ENCODE measurements at regions not wholly inside any gene's neighbourhood (a gene's known extent, or its start where the extent isn't known, plus 50 kb on each side); places are given as distances from the start of the nearest gene placed in this dataset.

GRCh38 chr5:158070859-158071258 is 211.9 kb upstream of the CLINT1 start:
- H3K4me3 ChIP-seq (ENCODE audit: low read length), result no peak overlapping the region
- H3K27me3 ChIP-seq (ENCODE audit: control insufficient read depth, insufficient read depth, low read length), result no peaks in the 10 kb centered on the region
- H3K9me3 ChIP-seq (ENCODE audit: control insufficient read depth, low read length), result no peaks in the 10 kb centered on the region
- no peaks in the 10 kb centered on the region for H3K36me3 ChIP-seq (ENCODE audit: control insufficient read depth, insufficient read depth, low read length)
- no peaks in the 10 kb centered on the region for H3K4me1 ChIP-seq (ENCODE audit: control insufficient read depth, insufficient read depth, low read length)
- H3K9ac ChIP-seq (ENCODE audit: low read length), result no peak overlapping the region

- Histone ChIP-seq H3K9me3 (ENCODE audit: control insufficient read depth, low read length) (no peaks in the 10 kb centered on the region), H3K4me3 (ENCODE audit: low read length) (no peak overlapping the region), H3K9ac (ENCODE audit: low read length) (no peak overlapping the region), H3K4me1 (ENCODE audit: control insufficient read depth, insufficient read depth, low read length) (no peaks in the 10 kb centered on the region), H3K27me3 (ENCODE audit: control insufficient read depth, insufficient read depth, low read length) (no peaks in the 10 kb centered on the region), H3K36me3 (ENCODE audit: control insufficient read depth, insufficient read depth, low read length) (no peaks in the 10 kb centered on the region)
Observed at GRCh38 chr5:158069838-158070237, 210.9 kb upstream of the CLINT1 start.

- no peaks in the 10 kb centered on the region for H3K27me3 ChIP-seq (ENCODE audit: control insufficient read depth, insufficient read depth, low read length)
- H3K9me3 ChIP-seq (ENCODE audit: control insufficient read depth, low read length), result no peaks in the 10 kb centered on the region
- no peaks in the 10 kb centered on the region for H3K36me3 ChIP-seq (ENCODE audit: control insufficient read depth, insufficient read depth, low read length)
- no peak overlapping the region for H3K9ac ChIP-seq (ENCODE audit: low read length)
- H3K4me3 ChIP-seq (ENCODE audit: low read length), result no peak overlapping the region
- H3K4me1 ChIP-seq (ENCODE audit: control insufficient read depth, insufficient read depth, low read length), result no peaks in the 10 kb centered on the region
Observed at GRCh38 chr5:158068964-158069363, 210.0 kb upstream of the CLINT1 start.

- Histone ChIP-seq H3K9me3 (ENCODE audit: control insufficient read depth, low read length) (no peaks in the 10 kb centered on the region), H3K9ac (ENCODE audit: low read length) (no peak overlapping the region), H3K36me3 (ENCODE audit: control insufficient read depth, insufficient read depth, low read length) (no peaks in the 10 kb centered on the region), H3K4me3 (ENCODE audit: low read length) (no peak overlapping the region), H3K27me3 (ENCODE audit: control insufficient read depth, insufficient read depth, low read length) (peaks cover 3% of the 10 kb centered on the region), H3K4me1 (ENCODE audit: control insufficient read depth, insufficient read depth, low read length) (no peaks in the 10 kb centered on the region)
Observed at GRCh38 chr5:158066076-158066475, 207.1 kb upstream of the CLINT1 start.

- Histone ChIP-seq H3K4me1 (ENCODE audit: control insufficient read depth, insufficient read depth, low read length) (no peaks in the 10 kb centered on the region), H3K4me3 (ENCODE audit: low read length) (no peak overlapping the region), H3K9me3 (ENCODE audit: control insufficient read depth, low read length) (no peaks in the 10 kb centered on the region), H3K27me3 (ENCODE audit: control insufficient read depth, insufficient read depth, low read length) (peaks cover 6% of the 10 kb centered on the region), H3K9ac (ENCODE audit: low read length) (no peak overlapping the region), H3K36me3 (ENCODE audit: control insufficient read depth, insufficient read depth, low read length) (no peaks in the 10 kb centered on the region)
Observed at GRCh38 chr5:158064334-158065123, 205.6 kb upstream of the CLINT1 start.

GRCh38 chr5:158063052-158063451 is 204.1 kb upstream of the CLINT1 start:
- Histone ChIP-seq H3K27me3 (ENCODE audit: control insufficient read depth, insufficient read depth, low read length) (peaks cover 16% of the 10 kb centered on the region), H3K9me3 (ENCODE audit: control insufficient read depth, low read length) (no peaks in the 10 kb centered on the region), H3K4me1 (ENCODE audit: control insufficient read depth, insufficient read depth, low read length) (no peaks in the 10 kb centered on the region), H3K36me3 (ENCODE audit: control insufficient read depth, insufficient read depth, low read length) (no peaks in the 10 kb centered on the region), H3K9ac (ENCODE audit: low read length) (no peak overlapping the region), H3K4me3 (ENCODE audit: low read length) (no peak overlapping the region)

GRCh38 chr5:158061451-158061850 is 202.5 kb upstream of the CLINT1 start:
- H3K36me3 ChIP-seq (ENCODE audit: control insufficient read depth, insufficient read depth, low read length), result no peaks in the 10 kb centered on the region
- peaks cover 18% of the 10 kb centered on the region for H3K27me3 ChIP-seq (ENCODE audit: control insufficient read depth, insufficient read depth, low read length)
- no peaks in the 10 kb centered on the region for H3K9me3 ChIP-seq (ENCODE audit: control insufficient read depth, low read length)
- no peak overlapping the region for H3K9ac ChIP-seq (ENCODE audit: low read length)
- no peak overlapping the region for H3K4me3 ChIP-seq (ENCODE audit: low read length)
- H3K4me1 ChIP-seq (ENCODE audit: control insufficient read depth, insufficient read depth, low read length), result no peaks in the 10 kb centered on the region

- peaks cover 24% of the 10 kb centered on the region for H3K27me3 ChIP-seq (ENCODE audit: control insufficient read depth, insufficient read depth, low read length)
- H3K9ac ChIP-seq (ENCODE audit: low read length), result no peak overlapping the region
- H3K36me3 ChIP-seq (ENCODE audit: control insufficient read depth, insufficient read depth, low read length), result no peaks in the 10 kb centered on the region
- no peaks in the 10 kb centered on the region for H3K9me3 ChIP-seq (ENCODE audit: control insufficient read depth, low read length)
- no peaks in the 10 kb centered on the region for H3K4me1 ChIP-seq (ENCODE audit: control insufficient read depth, insufficient read depth, low read length)
- H3K4me3 ChIP-seq (ENCODE audit: low read length), result no peak overlapping the region
Observed at GRCh38 chr5:158060212-158060611, 201.3 kb upstream of the CLINT1 start.

GRCh38 chr5:158058208-158059120 is 199.5 kb upstream of the CLINT1 start:
- no peak overlapping the region for H3K4me3 ChIP-seq (ENCODE audit: low read length)

GRCh38 chr5:158056130-158056825 is 197.3 kb upstream of the CLINT1 start:
- H3K36me3 ChIP-seq (ENCODE audit: control insufficient read depth, insufficient read depth, low read length), result no peaks in the 10 kb centered on the region
- H3K9me3 ChIP-seq (ENCODE audit: control insufficient read depth, low read length), result no peaks in the 10 kb centered on the region
- no peak overlapping the region for H3K9ac ChIP-seq (ENCODE audit: low read length)
- no peaks in the 10 kb centered on the region for H3K4me1 ChIP-seq (ENCODE audit: control insufficient read depth, insufficient read depth, low read length)
- H3K27me3 ChIP-seq (ENCODE audit: control insufficient read depth, insufficient read depth, low read length), result peaks cover 28% of the 10 kb centered on the region
- no peak overlapping the region for H3K4me3 ChIP-seq (ENCODE audit: low read length)

More at GRCh38 chr5:158058208-158059120, 199.5 kb upstream of the CLINT1 start:
- no peak overlapping the region for H3K9ac ChIP-seq (ENCODE audit: low read length)
- H3K9me3 ChIP-seq (ENCODE audit: control insufficient read depth, low read length), result no peaks in the 10 kb centered on the region
- H3K27me3 ChIP-seq (ENCODE audit: control insufficient read depth, insufficient read depth, low read length), result peaks cover 29% of the 10 kb centered on the region
- no peaks in the 10 kb centered on the region for H3K36me3 ChIP-seq (ENCODE audit: control insufficient read depth, insufficient read depth, low read length)
- no peaks in the 10 kb centered on the region for H3K4me1 ChIP-seq (ENCODE audit: control insufficient read depth, insufficient read depth, low read length)

- no peaks in the 10 kb centered on the region for H3K4me1 ChIP-seq (ENCODE audit: control insufficient read depth, insufficient read depth, low read length)
- H3K9ac ChIP-seq (ENCODE audit: low read length), result no peak overlapping the region
- H3K36me3 ChIP-seq (ENCODE audit: control insufficient read depth, insufficient read depth, low read length), result no peaks in the 10 kb centered on the region
- H3K9me3 ChIP-seq (ENCODE audit: control insufficient read depth, low read length), result no peaks in the 10 kb centered on the region
- H3K4me3 ChIP-seq (ENCODE audit: low read length), result no peak overlapping the region
- H3K27me3 ChIP-seq (ENCODE audit: control insufficient read depth, insufficient read depth, low read length), result peaks cover 23% of the 10 kb centered on the region
Observed at GRCh38 chr5:158055111-158055501, 196.2 kb upstream of the CLINT1 start.
